CD14-positive monocyte (primary cell): ENCODE measurements at regions not wholly inside any gene's neighbourhood (a gene's known extent, or its start where the extent isn't known, plus 50 kb on each side); places are given as distances from the start of the nearest gene placed in this dataset.
"Not testable (repeated sequence)": the region's sequence is repeated elsewhere in the genome, so short reads cannot be mapped to it uniquely, and the experiment has no call there.

Experiments
- DNase-seq, 3 donors: peaks; one replicate each; pipeline ENCODE4 v3.0.0-alpha.2; 2011 to 2022
- H2AFZ ChIP-seq: 2 replicates; pipeline ENCODE4 v1.6.0; 2012; ENCODE audit warnings: mild to moderate bottlenecking, low read depth, low read length, inconsistent platforms; ENCODE audit not compliant: insufficient read depth, poor library complexity, severe bottlenecking
- H3K27ac ChIP-seq, 2 donors: 1 replicate in 1 of 2; 2 replicates in 1 of 2; pipeline ENCODE4 v1.5.1; 2012 to 2013; ENCODE audit warnings: low read length in 2 of 2, control low read depth in 1 of 2, inconsistent platforms in 1 of 2, low read depth in 1 of 2, mild to moderate bottlenecking in 1 of 2
- H3K27me3 ChIP-seq, 2 donors: one replicate each; pipeline versions ENCODE4 v1.6.0 to v1.6.1; 2011 to 2013; ENCODE audit warnings: low read length in 2 of 2; ENCODE audit not compliant: control insufficient read depth in 2 of 2, insufficient read depth in 2 of 2
- H3K36me3 ChIP-seq, 2 donors: replicated peaks in 1 of 2; 1 replicate in 1 of 2; 2 replicates in 1 of 2; pipeline versions ENCODE4 v1.5.1 to v1.6.1; 2012 to 2013; ENCODE audit warnings: low read length in 2 of 2, control low read depth in 1 of 2, inconsistent platforms in 1 of 2, mild to moderate bottlenecking in 1 of 2; ENCODE audit not compliant: insufficient read depth in 2 of 2, control insufficient read depth in 1 of 2
- H3K4me1 ChIP-seq, 2 donors: 1 replicate in 1 of 2; 2 replicates in 1 of 2; pipeline versions ENCODE4 v1.5.1 to v1.6.1; 2012 to 2013; ENCODE audit warnings: low read length in 2 of 2, control low read depth in 1 of 2, inconsistent platforms in 1 of 2, mild to moderate bottlenecking in 1 of 2, moderate library complexity in 1 of 2; ENCODE audit not compliant: insufficient read depth in 2 of 2, control insufficient read depth in 1 of 2
- H3K4me2 ChIP-seq: replicated peaks from 2 replicates; pipeline ENCODE3; 2012; ENCODE audit warnings: low read length, moderate library complexity, mild to moderate bottlenecking; ENCODE audit not compliant: poor library complexity, severe bottlenecking; ENCODE audit errors: extremely low read depth
- H3K4me3 ChIP-seq, 3 experiments: fragments of 200-600 bp in 1 of 3; sonication (generic) in 1 of 3; replicated peaks in 1 of 3; 1 replicate in 2 of 3; 2 replicates in 1 of 3; pipeline ENCODE4 v1.5.1; 2011 to 2013; ENCODE audit warnings: low read length in 3 of 3, mild to moderate bottlenecking in 3 of 3, control low read depth in 2 of 3, low read depth in 2 of 3, inconsistent platforms in 1 of 3, moderate library complexity in 1 of 3
- H3K79me2 ChIP-seq: 2 replicates; pipeline ENCODE4 v1.6.0; 2012; ENCODE audit warnings: mild to moderate bottlenecking, control low read depth, inconsistent platforms, low read length, moderate library complexity; ENCODE audit not compliant: insufficient read depth
- H3K9ac ChIP-seq: 2 replicates; pipeline ENCODE4 v1.6.0; 2017; ENCODE audit warnings: low read length, mild to moderate bottlenecking; ENCODE audit not compliant: insufficient read depth, poor library complexity, severe bottlenecking
- H3K9me3 ChIP-seq, 2 donors: replicated peaks in 1 of 2; 1 replicate in 1 of 2; 2 replicates in 1 of 2; pipeline versions ENCODE4 v1.5.1 to v1.6.1; 2012 to 2013; ENCODE audit warnings: low read length in 2 of 2, control low read depth in 1 of 2; ENCODE audit not compliant: control insufficient read depth in 1 of 2, insufficient read depth in 1 of 2
- H4K20me1 ChIP-seq: 2 replicates; pipeline ENCODE4 v1.6.0; 2012; ENCODE audit warnings: mild to moderate bottlenecking, low read length, control low read depth, moderate library complexity; ENCODE audit not compliant: insufficient read depth
- H3K27ac Mint-ChIP-seq, 7 donors: one replicate each; pipeline ENCODE4 v1.8.0; 2020; ENCODE audit warnings: mild to moderate bottlenecking in 7 of 7, mixed read lengths in 7 of 7, moderate library complexity in 6 of 7, inconsistent platforms in 2 of 7
- H3K27me3 Mint-ChIP-seq, 3 donors: one replicate each; pipeline ENCODE4 v1.8.0; 2021 to 2022; ENCODE audit warnings: low read depth in 3 of 3, mild to moderate bottlenecking in 3 of 3, mixed read lengths in 3 of 3, moderate library complexity in 3 of 3, inconsistent platforms in 1 of 3
- H3K36me3 Mint-ChIP-seq, 2 donors: one replicate each; pipeline ENCODE4 v1.8.0; 2020; ENCODE audit warnings: mixed read lengths in 2 of 2, inconsistent platforms in 1 of 2, mild to moderate bottlenecking in 1 of 2
- H3K4me1 Mint-ChIP-seq: one replicate; pipeline ENCODE4 v1.8.0; 2020; ENCODE audit warnings: mild to moderate bottlenecking, mixed read lengths
- H3K4me3 Mint-ChIP-seq, 2 donors: one replicate each; pipeline ENCODE4 v1.8.0; 2020; ENCODE audit warnings: mild to moderate bottlenecking in 2 of 2, mixed read lengths in 2 of 2, moderate library complexity in 1 of 2
- H3K9me3 Mint-ChIP-seq, 7 donors: one replicate each; pipeline ENCODE4 v1.8.0; 2020 to 2022; ENCODE audit warnings: mixed read lengths in 7 of 7, mild to moderate bottlenecking in 6 of 7, moderate library complexity in 6 of 7, inconsistent platforms in 2 of 7
- WGBS: methylation state at CpG from one replicate; pipeline ENCODE4 v1.1.5; 2013; ENCODE audit warnings: missing lambda C conversion rate; ENCODE audit not compliant: insufficient coverage; 5-methylcytosine and 5-hydroxymethylcytosine counted together
- intact Hi-C, 2 donors: fragments of 100-400 bp; cut with micrococcal nuclease; formaldehyde crosslinking; loops; one replicate each; pipeline versions ENCODE4 v1.15.0 to v1.15.1; 2023
- TF ChIP-seq, protein P1 (sequence below): fragments of 200-600 bp; IDR thresholded peaks from one replicate; pipeline ENCODE4 v1.8.0; 2022; ENCODE audit warnings: antibody characterized with exemption, mild to moderate bottlenecking

DNA sequence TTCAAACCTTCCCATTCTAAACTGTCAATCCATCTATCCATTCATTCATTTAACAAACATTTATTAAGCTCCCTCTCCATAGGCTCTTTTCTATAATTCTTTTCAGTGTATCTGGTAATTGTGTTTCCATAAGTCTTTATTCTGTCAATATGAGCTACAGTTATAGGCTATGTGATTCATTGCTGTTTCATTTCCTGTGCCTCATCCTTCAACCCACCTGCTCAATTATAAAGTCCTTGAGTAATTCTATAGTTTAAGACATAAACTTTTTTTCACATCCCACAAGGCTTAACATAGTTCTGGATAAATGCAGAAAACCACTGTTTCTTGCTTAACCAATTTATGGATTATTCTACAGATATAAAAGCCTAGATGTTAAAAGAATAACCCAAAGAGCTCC is 84.2 kb upstream of the PIK3C3 start:
- peaks cover 0 to 6% (median 4%) of the 10 kb centered on the region in 3 donors for H3K27me3 Mint-ChIP-seq
- Histone ChIP-seq H3K9ac (no peak overlapping the region), H3K27me3 (no peaks in the 10 kb centered on the region), H3K4me3 (no peak overlapping the region), H3K27ac (no peak overlapping the region), H2AFZ (no peak overlapping the region), H4K20me1 (no peaks in the 10 kb centered on the region), H3K4me1 (no peaks in the 10 kb centered on the region), H3K36me3 (no peaks in the 10 kb centered on the region), H3K4me2 (no peak overlapping the region), H3K79me2 (no peaks in the 10 kb centered on the region), H3K9me3 (no peaks in the 10 kb centered on the region)
- H3K4me1 Mint-ChIP-seq, result no peaks in the 10 kb centered on the region
- TF ChIP-seq, protein P1, sequence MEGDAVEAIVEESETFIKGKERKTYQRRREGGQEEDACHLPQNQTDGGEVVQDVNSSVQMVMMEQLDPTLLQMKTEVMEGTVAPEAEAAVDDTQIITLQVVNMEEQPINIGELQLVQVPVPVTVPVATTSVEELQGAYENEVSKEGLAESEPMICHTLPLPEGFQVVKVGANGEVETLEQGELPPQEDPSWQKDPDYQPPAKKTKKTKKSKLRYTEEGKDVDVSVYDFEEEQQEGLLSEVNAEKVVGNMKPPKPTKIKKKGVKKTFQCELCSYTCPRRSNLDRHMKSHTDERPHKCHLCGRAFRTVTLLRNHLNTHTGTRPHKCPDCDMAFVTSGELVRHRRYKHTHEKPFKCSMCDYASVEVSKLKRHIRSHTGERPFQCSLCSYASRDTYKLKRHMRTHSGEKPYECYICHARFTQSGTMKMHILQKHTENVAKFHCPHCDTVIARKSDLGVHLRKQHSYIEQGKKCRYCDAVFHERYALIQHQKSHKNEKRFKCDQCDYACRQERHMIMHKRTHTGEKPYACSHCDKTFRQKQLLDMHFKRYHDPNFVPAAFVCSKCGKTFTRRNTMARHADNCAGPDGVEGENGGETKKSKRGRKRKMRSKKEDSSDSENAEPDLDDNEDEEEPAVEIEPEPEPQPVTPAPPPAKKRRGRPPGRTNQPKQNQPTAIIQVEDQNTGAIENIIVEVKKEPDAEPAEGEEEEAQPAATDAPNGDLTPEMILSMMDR, result no peak
- peaks cover 0 to 11% (median 6%) of the 10 kb centered on the region in 7 donors for H3K9me3 Mint-ChIP-seq
- H3K27ac Mint-ChIP-seq, result no peak overlapping the region
- no peaks in the 10 kb centered on the region for H3K36me3 Mint-ChIP-seq
- no peak overlapping the region for H3K4me3 Mint-ChIP-seq
- intact Hi-C loops, result no loop called here
- DNase-seq, result no peak

DNA sequence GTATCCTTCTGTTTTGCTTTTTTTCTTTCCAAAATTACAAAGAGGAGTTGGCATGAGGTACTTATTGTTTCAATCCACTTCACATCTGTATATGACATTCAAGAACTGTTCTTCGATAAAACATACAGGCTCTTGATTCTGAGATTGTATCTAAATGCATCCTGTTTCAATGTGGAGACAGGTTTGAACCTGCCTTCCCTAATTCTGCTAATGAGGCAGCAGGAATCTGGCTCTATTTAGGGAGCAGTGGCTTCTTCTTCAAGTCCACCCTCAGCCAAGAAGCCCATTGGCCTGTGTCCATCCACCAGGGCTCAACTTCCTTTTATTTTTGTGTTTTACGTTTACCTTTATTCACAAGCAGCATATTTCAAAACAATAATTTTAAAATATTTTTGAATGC is 84.8 kb upstream of the PIK3C3 start:
- H3K36me3 ChIP-seq, result no peaks in the 10 kb centered on the region
- H3K9ac ChIP-seq, result no peak overlapping the region
- H3K4me2 ChIP-seq, result no peak overlapping the region
- no peak overlapping the region for H3K27ac ChIP-seq
- H3K79me2 ChIP-seq, result no peaks in the 10 kb centered on the region
- TF ChIP-seq, protein P1, result no peak
- peaks cover 0 to 13% (median 7%) of the 10 kb centered on the region in 7 donors for H3K9me3 Mint-ChIP-seq
- H2AFZ ChIP-seq, result no peak overlapping the region
- intact Hi-C loops, result no loop called here
- no peak overlapping the region for H3K4me3 ChIP-seq
- no peak overlapping the region for H3K4me3 Mint-ChIP-seq
- no peaks in the 10 kb centered on the region for H3K36me3 Mint-ChIP-seq
- peaks cover 0 to 5% (median 4%) of the 10 kb centered on the region in 3 donors for H3K27me3 Mint-ChIP-seq
- H3K27me3 ChIP-seq, result no peaks in the 10 kb centered on the region
- no peaks in the 10 kb centered on the region for H3K4me1 Mint-ChIP-seq
- H4K20me1 ChIP-seq, result no peaks in the 10 kb centered on the region
- WGBS, result no CpG with 5 or more reads among the region's 2 CpGs
- H3K9me3 ChIP-seq, result no peaks in the 10 kb centered on the region
- H3K27ac Mint-ChIP-seq, result no peak overlapping the region
- H3K4me1 ChIP-seq, result no peaks in the 10 kb centered on the region
- no peak for DNase-seq

GRCh38 chr18:41865796-41866195 is 89.2 kb upstream of the PIK3C3 start:
- H3K9me3 ChIP-seq, H3K9ac ChIP-seq, DNase-seq, H2AFZ ChIP-seq, H3K4me1 ChIP-seq, H3K27me3 ChIP-seq, H3K4me1 Mint-ChIP-seq, H3K36me3 ChIP-seq, H3K27ac ChIP-seq, H3K27ac Mint-ChIP-seq, H3K4me3 ChIP-seq, H3K4me3 Mint-ChIP-seq, H3K36me3 Mint-ChIP-seq, H3K27me3 Mint-ChIP-seq, H3K4me2 ChIP-seq, H4K20me1 ChIP-seq, H3K79me2 ChIP-seq, intact Hi-C loops: not testable (repeated sequence)
- WGBS, result over 99% methylated on average over 20 of the region's 27 CpGs
- H3K9me3 Mint-ChIP-seq, result peaks cover 0 to 15% (median 9%) of the 10 kb centered on the region in 7 donors
